Activated CD4-positive, alpha-beta T cell treated with anti-CD3 and anti-CD28 coated beads for 4 hours (primary cell): ENCODE measurements at regions not wholly inside any gene's neighbourhood (a gene's known extent, or its start where the extent isn't known, plus 50 kb on each side); places are given as distances from the start of the nearest gene placed in this dataset.

Experiments
- DNase-seq, 2 donors: peaks; one replicate each; pipeline ENCODE4 v3.0.0-alpha.2; 2020

DNA sequence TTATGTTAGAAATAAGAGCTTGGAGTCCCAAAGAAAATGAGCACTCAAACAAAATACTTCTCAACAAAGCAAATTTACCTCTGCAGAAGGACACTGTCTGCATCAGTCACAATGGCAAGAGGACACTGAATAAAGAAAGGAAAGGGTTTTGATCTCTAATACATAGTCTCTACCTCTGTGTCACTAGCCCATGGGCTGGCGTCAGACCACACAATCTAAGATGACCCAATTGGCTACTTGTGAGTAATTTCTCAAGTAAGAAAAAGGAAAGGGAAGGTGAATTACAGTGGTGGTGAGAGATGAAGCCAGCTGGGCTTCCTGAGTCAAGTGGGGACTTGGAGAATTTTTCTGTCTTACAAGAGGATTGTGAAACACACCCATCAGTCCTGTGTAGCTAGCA, 257.9 kb upstream of the AMELY start:
- DNase-seq: no peak

DNA sequence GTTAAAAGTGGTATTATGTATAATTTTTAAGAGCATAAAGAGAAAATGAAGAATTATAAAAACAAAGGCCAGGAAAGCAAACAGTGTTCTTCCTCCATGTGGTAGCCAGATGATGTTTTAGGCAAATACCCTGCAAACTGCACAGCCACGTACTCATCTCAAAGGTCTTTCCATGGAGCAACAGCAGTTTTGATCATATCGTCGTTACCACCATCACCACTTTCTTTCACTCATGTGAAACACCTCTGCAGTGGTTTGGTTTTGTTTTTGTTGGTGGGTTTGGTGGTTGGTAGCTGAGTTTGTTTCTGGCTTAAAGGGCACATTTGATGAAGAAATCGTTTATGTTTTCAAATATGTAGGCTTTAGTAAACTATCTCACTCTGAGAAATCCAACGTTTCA, 229.9 kb upstream of the AMELY start:
- no peak for DNase-seq
